GM21367 (cell line): ENCODE measurements at regions not wholly inside any gene's neighbourhood (a gene's known extent, or its start where the extent isn't known, plus 50 kb on each side); places are given as distances from the start of the nearest gene placed in this dataset.
A peak's percentile ranks its signal among the peaks of the same experiment; 100 is the strongest.

Experiments
- ATAC-seq: cut with Tn5 transposase; IDR thresholded peaks from one replicate; pipeline ENCODE4 v1.9.1; 2021; ENCODE audit not compliant: unreplicated experiment

- no peak for ATAC-seq
Measured at GRCh38 chr4:155081222-155081621, 127.2 kb upstream of the NPY2R start.

GRCh38 chr4:155085843-155086530 lies 122.4 kb upstream of the NPY2R start:
- no peak for ATAC-seq

GRCh38 chr4:155094201-155094820 lies 114.1 kb upstream of the NPY2R start:
- ATAC-seq: no peak

- ATAC-seq: no peak
Measured at GRCh38 chr4:155099231-155099630, 109.2 kb upstream of the NPY2R start.

- ATAC-seq: no peak
Measured at GRCh38 chr4:155106629-155107028, 101.8 kb upstream of the NPY2R start.

GRCh38 chr4:155107059-155107458 lies 101.4 kb upstream of the NPY2R start:
- ATAC-seq: no peak

GRCh38 chr4:155114790-155115189 lies 93.6 kb upstream of the NPY2R start:
- no peak for ATAC-seq

- no peak for ATAC-seq
Measured at GRCh38 chr4:155119006-155119405, 89.4 kb upstream of the NPY2R start.

GRCh38 chr4:155120536-155120935 lies 87.9 kb upstream of the NPY2R start:
- no peak for ATAC-seq

- ATAC-seq: no peak
Measured at GRCh38 chr4:155122382-155122781, 86.1 kb upstream of the NPY2R start.

- ATAC-seq: no peak
Measured at GRCh38 chr4:155134136-155134535, 74.3 kb upstream of the NPY2R start.

- no peak for ATAC-seq
Measured at GRCh38 chr4:155140889-155141288, 67.5 kb upstream of the NPY2R start.

- ATAC-seq: peak; percentile 57
Measured at GRCh38 chr4:155143512-155143911, 64.9 kb upstream of the NPY2R start.
